ENCODE measurements at regions not wholly inside any gene's neighbourhood (a gene's known extent, or its start where the extent isn't known, plus 50 kb on each side); places are given as distances from the start of the nearest gene placed in this dataset.
"Not testable (repeated sequence)": the region's sequence is repeated elsewhere in the genome, so short reads cannot be mapped to it uniquely, and the experiment has no call there.

DNA sequence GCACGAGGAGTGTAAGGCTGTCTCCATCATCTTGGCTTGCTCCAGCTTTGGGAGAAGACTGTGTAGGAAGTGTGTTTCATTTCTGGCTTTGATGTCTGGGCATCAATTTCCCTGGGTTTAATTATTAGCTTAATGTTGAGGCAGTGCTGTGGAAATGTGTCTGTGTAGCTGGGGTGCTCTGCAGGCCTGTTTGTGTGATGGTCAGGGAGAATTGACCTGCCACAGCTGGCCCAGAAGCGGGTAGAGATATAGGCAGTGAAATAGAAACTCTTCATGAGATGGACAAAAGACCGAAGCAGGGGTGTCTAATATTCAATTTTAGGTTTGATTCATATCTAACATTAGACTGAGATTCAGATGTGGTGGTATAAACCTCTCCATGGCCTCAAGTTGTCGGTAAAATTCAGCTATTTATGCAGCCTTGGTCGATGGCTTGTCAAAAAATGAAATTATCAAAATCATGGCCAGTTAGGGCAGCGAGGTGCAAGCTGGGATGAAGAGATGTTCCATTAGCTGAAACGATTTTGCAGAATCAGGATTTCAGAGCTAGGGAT, 95.3 kb upstream of the SNX9 start:
- DNase-seq (ENCODE audit: low read depth) = no peak

DNA sequence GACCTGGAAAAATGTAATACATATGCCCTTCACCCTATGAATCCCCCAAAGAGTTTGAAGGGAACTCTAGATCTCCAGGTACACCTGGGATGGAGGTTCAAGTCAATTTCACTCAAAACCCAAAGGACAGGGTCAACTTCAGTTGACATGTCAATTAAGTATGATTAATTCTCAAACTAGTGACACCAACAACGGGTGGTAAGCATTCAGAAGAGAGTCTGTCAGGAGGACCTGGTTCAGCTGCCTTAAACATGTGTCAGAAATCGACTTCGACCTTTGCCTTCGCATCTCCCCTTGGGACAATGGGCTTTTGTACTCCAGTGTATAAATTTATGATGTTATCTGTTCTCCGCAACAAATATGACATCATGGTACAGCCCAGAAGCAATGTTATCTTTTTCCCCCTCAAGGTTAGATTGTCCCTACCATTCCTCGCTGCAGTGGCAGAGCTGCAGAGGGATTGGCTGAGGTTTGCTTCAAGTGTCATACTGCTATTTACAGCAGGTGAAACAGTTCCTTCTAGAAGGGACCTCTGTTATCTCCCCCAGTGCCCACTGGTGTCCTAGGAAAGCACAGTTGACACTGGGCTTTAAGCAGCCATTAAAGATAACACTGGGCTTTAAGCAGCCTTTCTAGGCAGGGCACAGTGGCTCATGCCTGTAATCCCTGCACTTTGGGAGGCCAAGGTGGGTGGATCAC, 94.7 kb upstream of the SNX9 start:
- no peak for DNase-seq (ENCODE audit: low read depth)

DNA sequence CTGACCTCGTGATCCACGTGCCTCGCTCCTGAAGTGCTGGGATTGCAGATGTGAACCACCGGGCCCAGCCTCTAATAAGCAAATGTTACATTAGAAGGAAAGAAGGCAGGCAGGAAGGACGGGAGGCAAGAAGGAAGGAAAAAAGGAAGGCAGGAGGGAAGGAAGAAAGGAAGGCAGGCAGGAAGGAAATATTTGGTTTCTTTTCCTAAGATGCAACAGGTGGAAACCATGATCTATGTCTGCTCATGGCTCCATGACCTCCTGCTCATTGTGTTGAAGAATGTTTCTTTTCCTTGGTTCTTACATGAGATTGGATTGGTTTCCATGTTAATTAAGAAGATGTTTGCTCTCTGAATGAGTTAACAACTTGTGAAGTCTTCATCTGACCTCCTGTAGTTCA, 91.8 kb upstream of the SNX9 start:
- DNase-seq (ENCODE audit: low read depth) = no peak

DNA sequence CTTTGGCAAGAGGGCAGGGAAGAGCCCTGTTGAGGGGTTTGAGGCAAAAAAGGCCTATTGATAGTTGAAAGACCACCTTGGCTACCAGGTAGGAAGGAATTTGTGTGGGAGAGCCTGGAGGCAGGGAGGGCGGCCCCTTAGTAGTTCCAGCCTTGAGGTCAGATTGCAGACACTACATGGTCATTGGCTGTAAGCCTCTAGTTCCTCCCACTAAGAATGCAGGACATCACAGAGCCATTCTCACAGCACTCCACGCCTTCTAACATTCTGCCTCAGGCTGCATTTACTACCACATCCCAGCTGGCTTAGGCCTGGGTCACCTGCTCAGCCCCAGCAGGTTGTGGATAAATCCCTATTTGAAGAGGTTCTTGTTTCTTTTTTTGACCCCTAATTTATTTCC, 91.0 kb upstream of the SNX9 start:
- DNase-seq (ENCODE audit: low read depth) = no peak

DNA sequence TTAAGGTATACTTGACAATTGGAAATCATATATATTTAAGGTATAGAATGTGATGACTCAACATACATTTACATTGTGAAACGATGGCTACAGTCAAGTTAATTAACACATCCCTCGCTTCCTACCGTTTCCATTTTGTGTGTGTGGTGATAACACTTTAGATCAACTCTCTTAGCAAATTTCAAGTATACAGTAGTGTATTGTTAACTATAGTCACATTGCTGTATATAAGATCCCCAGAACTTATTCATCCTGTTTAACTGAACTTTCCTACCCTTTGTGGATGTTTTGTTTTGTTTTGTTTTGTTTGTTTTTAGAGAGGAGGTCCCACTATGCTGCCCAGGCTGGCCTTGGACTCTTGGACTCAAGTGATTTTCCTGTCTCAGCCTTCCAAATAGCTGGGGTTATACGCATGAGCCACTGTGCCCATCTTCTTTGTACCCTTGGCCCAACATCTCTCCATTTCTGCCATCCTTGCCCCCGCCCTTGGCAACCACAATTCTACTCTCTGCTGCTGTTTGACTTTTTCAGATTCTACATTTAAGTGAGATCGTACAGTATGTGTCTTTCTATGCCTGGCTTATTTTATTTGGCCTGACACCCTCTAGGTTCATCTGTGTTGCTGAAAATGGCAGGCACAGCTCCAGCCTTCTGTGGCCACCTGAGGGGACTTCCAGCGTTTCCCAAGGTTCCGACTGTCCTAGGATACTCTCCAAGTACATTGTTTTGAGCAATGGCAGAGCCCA, 90.5 kb upstream of the SNX9 start:
- no peak for DNase-seq (ENCODE audit: low read depth)

DNA sequence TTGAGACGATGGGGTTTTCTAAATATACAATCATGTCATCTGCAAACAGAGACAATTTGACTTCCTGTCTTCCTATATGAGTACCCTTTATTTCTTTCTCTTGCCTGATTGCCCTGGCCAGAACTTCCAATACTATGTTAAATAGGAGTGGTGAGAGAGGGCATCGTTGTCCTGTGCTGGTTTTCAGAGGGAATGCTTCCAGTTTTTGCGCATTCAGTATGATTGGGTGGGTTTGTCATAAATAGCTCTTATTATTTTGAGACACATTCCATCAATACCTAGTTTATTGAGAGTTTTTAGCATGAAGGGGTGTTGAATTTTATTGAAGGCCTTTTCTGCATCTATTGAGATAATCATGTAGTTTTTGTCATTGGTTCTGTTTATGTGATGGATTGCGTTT, 86.5 kb upstream of the SNX9 start:
- not testable (repeated sequence) for DNase-seq (ENCODE audit: low read depth)

DNA sequence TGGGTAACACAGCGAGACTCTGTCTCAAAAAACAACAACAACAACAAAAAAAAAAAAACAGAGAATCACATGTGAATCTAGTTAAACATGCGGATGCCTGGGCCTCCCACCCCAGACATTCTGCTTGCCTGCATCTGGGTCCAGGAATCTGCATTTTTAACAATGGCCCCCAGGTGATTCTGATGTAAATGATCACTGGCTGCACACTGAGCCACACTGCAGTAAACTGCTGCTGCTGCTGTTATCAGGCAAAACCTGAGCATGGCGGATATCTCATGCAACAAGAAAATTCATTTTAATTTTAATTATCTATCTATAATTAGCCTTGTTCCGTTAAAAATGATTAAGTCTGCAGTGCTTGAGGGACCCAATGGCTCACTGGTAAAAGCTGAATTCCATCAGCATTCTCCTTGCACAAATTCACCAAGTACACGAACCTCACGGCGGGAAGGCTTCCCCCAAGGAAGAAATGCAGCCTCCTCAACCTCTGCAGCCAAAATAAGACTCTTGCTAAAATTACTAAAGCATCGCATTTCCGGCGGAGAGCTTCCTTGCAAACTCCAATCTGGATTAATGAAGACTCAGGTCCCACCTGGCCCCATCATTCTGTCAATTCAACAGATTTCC, 81.6 kb upstream of the SNX9 start:
- DNase-seq (ENCODE audit: low read depth) = no peak

DNA sequence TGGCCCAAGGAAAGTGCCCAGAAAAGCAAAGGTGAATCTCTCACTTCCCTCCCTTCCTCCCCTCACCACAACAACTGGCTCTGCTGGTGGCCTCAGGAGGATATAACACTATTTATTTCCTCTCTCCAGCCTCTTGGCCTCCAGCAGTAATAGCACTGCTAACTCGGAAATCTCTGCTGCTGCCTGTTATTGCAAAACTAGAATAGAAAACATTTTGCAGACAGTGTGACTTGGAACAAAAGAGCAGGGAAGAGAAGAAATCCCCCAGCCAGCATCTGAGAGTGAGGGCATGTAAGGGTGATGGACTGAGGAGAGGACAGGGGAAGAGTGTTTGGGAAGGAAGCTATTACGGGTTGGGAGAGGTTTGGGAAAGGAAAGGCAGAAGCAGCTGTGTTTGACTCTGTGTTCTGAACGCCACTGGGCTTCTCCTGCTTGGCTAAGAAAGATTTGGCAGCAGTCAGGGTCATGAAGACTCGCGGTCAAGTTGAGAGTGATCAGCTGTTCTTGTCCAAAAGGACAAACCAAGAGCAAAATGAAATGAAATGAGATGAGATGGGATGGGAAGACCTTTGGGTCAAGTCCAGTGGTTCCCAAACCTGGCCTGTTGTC, 81.0 kb upstream of the SNX9 start:
- DNase-seq (ENCODE audit: low read depth) = no peak

DNA sequence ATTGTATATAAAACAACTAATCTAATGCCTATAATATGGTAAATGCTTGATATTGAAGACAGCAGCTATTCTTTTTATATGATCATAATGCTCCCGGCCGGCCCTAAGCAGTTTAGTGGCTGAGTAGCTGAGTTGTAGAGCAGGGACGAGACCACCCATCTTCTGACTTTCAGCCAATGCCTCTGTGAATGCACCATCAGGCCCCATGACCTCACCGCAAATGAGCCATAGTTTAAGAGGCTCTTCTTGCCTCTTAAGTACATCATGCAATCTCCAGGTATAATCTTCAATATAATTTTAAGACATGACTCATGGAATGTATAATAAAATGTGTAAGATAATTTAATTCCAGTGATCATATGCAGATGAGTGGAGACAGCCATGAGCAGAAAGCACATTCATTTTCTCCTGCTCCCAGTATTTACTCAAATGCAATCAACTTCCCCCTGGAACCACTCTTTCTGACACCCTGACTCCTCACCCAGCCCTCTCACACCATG, 78.9 kb upstream of the SNX9 start:
- no peak for DNase-seq (ENCODE audit: low read depth)

DNA sequence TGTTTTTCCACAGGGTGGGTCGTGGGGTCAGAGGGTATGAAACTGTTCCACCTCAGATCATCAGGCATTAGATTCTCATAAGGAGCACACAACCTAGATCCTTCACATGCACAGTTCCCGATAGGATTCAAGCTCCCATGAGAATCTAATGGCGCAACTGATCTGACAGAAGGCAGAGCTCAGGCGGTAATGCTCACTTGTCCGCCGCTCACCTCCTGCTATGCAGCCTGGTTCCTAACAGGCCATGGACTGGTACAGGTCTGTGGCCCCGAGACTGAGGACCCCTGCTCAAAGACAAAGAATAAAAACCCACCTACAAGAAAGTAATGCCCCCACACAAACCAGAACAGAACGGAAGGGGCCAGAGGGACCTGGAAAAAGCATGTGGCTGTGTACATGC, 76.1 kb upstream of the SNX9 start:
- DNase-seq (ENCODE audit: low read depth) = no peak

DNA sequence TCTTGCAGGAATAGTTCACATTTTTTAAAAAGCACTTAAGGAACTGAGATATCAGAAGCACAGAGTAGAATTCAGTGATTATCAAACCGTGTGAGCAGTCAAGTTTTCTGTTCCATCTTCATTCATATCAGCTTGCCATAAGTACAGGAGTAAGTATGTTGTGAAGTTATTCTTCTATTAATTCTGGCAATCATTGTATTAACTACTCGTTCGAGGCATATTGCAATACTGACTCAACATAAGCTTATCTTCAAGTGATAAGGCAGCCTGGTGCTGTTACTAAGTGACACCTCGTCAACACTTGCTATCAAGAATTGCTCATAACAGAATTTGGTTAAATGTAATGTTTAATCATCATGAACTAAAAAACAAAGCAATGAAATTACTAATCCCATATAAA, 75.7 kb upstream of the SNX9 start:
- no peak for DNase-seq (ENCODE audit: low read depth)

DNA sequence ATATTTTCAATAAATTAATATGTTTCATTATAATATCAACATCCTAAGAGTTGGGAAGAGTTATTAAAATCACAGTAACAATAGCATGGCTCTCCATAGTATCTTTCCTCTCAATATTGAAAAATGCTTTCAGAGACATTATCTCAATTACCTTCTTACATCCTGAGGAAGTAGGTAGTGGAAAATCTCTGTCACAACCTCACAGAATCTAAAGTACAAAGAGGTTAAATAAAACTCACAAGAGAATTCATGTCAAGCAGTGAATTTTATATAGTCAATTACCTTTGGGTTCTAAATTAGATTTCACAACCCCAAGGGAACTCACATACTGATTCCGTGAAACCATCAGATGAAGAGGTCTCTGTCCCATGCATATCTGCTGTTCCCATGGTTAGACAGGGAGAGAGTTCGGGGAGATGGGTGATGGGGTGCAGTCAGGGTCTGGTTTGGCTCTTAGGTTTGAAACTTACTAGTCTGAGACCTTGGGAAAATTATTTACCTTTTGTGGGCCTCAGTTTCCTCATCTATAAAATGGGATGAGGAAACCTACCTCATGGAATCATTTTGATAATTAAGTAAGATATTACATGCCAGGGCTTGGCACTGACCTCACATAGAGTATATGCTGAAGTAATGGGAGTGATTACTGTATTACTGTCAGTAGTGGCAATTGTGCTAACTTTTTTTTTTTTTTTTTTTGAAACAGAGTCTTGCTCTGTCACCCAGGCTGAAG, 74.0 kb upstream of the SNX9 start:
- no peak for DNase-seq (ENCODE audit: low read depth)

DNA sequence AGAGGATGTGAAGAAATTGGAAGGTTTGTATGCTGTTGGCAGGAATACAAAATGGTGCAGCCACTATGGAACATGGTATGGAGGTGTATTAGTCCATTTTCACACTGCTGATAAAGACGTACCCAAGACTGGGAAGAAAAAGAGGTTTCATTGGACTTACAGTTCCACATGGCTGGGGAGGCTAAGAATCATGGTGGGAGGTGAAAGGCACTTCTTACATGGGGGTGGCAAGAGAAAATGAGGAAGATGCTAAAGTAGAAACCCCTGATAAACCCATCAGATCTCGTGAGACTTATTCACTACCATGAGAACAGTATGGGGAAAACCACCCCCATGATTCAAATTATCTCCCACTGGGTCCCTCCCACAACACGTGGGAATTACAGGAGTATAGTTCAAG, 72.1 kb upstream of the SNX9 start:
- not testable (repeated sequence) for DNase-seq (ENCODE audit: low read depth)

DNA sequence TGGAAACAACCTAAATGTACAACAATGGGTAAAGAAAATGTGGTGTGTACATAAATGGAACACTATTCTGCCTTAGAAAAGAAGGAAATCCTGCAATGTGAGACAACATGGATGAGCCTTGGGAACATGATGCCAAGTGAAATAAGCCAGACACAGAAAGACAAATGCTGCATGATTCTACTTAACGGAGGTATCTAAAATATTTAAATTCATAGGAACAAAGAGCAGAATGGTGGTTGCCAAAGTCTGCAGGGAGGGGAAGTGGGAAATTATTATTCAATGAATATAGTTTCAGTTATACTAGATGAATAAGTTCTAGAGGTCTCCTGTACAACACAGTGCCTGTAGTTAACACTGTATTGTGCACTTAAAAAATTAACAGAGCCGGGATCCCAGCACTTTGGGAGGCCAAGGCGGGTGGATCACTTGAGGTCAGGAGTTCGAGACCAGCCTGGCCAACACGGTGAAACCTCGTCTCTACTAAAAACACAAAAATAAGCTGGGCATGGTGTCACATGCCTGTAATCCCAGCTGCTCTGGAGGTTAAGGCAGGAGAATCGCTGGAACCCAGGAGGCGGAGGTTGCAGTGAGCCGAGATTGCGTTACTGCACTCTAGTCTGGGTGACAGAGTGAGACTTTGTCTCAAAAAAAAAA, 71.4 kb upstream of the SNX9 start:
- no peak for DNase-seq (ENCODE audit: low read depth)

DNA sequence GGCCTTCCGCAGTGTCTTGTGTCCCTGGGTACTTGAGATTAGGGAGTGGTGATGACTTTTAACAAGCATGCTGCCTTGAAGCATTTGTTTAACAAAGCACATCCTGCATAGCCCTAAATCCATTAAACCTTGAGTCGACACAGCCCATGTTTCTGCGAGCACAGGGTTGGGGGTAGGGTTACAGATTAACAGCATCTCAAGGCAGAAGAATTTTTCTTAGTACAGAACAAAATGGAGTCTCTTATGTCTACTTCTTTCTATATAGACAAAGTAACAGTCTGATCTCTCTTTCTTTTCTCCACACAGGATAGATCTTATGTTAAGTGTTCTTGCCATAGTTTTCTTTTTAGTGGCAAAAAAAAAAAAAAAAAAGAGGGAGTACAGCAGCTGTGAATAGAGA, 70.2 kb upstream of the SNX9 start:
- DNase-seq (ENCODE audit: low read depth) = not testable (repeated sequence)

DNA sequence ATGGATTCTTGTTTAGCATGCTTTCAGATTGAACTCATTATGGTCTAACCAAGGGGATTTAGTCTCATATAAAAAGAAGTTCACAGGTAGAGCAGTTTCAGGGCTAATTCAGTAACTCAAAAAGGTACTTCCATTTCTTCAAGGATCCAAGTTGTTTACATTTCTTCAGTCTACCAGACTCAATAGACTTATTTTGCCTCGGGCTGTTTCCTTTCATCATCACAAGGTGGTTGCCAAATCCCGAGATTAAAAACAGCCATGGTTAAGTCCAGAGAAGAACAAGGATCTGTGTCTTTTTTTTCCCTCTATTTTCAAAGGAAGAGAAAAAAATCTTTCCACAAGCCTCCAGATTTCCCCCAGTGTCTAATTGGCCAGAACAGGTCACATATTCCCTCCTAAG, 69.8 kb upstream of the SNX9 start:
- DNase-seq (ENCODE audit: low read depth) = no peak

DNA sequence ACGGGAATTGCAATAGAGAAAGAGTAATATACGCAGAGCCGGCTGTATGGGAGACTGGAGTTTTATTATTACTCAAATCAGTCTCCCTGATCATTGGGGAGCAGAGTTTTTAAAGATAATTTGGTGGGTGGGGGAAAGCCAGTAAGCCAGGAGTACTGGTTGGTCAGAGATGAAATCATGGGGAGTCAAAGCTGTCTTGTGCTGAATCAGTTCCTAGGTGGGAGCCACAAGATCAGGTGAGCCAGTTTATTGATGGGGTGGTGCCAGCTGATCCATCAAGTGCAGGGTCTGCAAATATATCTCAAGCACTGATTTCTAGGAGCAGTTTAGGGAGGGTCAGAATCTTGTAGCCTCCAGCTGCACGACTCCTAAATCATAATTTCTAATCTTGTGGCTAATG, 69.2 kb upstream of the SNX9 start:
- not testable (repeated sequence) for DNase-seq (ENCODE audit: low read depth)

DNA sequence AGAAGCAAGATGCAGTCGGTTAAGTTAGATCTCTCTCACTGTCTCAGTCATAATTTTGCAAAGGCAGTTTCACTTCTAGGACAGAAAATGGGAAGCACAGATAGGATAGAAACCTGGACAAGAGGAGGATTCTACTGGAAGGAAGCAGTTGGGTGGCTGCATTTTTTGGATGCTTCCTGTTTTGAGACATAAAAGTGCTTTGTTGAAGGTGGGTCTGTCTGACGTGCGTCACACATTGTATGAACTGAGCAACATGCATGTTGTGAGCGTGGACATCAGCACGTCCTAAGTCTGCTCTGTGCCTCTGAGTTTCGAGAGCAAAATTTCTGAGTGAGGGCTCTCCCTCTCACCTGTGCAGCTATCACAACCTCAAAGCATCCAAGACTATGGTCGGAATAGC, 68.7 kb upstream of the SNX9 start:
- DNase-seq (ENCODE audit: low read depth) = no peak

DNA sequence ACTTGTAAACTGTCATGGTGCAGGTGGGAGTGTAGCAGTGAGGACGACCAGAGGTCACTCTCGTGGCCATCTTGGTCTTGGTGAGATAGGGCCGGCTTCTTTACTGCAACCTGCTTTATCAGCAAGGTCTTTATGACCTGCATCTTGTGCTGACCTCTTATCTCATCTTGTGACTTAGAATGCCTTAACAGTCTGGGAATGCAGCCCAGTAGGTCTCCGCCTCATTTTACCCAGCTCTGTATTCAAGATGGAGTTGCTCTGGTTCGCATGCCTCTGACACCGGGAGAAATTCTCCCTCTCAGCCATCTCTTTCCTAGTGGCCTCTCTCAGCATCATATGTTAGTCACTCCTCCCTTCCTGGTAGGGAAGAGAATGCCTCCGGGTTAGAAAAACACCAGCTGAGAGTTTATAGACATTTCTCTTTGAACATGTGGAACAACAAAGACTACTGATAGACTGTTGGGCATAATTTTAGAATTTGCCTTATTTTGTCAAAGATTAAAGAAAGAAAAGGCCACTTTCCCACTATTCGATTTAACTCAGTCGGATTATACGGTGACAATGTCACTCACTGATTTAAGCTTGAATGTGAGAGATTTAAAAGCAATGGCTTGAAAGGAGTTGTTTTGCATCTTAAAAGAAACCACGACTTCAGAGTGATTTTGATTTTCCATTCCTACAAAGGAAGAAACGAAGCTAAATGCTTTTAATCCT, 67.9 kb upstream of the SNX9 start:
- no peak for DNase-seq (ENCODE audit: low read depth)

DNA sequence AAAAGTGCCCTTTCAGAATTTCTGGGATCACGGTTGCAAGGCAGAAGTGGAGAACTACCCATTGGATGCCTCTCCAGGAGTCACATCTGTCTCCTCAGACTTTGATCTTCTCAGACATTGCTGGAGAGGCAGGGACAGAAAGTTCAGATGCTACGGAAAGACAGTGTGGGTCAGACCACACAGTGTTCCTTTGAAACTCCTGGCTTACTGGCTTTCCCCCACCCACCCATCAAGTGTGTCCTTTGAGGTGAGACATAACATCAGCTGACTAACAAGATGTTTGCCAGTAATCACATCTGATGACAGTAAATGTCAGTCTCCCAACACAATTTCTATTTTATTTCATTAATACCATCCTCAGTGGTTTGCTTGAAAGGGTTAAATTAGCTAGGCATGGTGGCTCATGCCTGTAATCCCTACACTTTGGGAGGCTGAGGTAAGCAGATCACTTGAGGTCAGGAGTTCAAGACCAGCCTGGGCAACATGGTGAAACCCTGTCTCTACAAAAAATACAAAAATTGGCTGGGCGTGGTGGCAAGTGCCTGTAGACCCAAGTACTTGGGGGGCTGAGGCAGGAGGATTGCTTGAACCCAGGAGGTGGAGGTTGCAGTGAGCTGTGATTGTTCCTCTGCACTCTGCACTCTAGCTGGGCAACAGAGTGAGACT, 67.2 kb upstream of the SNX9 start:
- no peak for DNase-seq (ENCODE audit: low read depth)
